WTC11 (cell line): ENCODE measurements at regions not wholly inside any gene's neighbourhood (a gene's known extent, or its start where the extent isn't known, plus 50 kb on each side); places are given as distances from the start of the nearest gene placed in this dataset.

Experiments
- CREM ChIP-seq: sonication (generic); formaldehyde crosslinking; IDR thresholded peaks from 2 replicates; pipeline ENCODE4 v1.8.1; 2022; ENCODE audit warnings: mild to moderate bottlenecking, missing genetic modification reagents, moderate library complexity
- CTCF ChIP-seq: fragments of 200-600 bp; IDR thresholded peaks from 2 replicates; pipeline ENCODE4 v1.8.0; 2022; ENCODE audit warnings: antibody characterized with exemption
- JUN ChIP-seq: sonication (generic); formaldehyde crosslinking; IDR thresholded peaks from 2 replicates; pipeline ENCODE4 v1.8.0; 2023; ENCODE audit warnings: mild to moderate bottlenecking, missing genetic modification reagents
- ZNF121 ChIP-seq: sonication (generic); formaldehyde crosslinking; IDR thresholded peaks from 2 replicates; pipeline ENCODE4 v1.8.0; 2023; ENCODE audit warnings: missing genetic modification reagents
- ZNF281 ChIP-seq: sonication (generic); formaldehyde crosslinking; IDR thresholded peaks from 2 replicates; pipeline ENCODE4 v1.8.0; 2023; ENCODE audit warnings: mild to moderate bottlenecking, missing genetic modification reagents

- TF ChIP-seq ZNF121 = no peak
- TF ChIP-seq ZNF281 (CRISPR knock-in tag) = no peak
- TF ChIP-seq CTCF = no peak
- no peak for TF ChIP-seq CREM (CRISPR knock-in tag)
- TF ChIP-seq JUN (CRISPR knock-in tag) = no peak
These were observed 164.3 kb downstream of the KTN1 start for GRCh38 chr14:55744321-55744720.
